GM23338 (cell line): ENCODE measurements at regions not wholly inside any gene's neighbourhood (a gene's known extent, or its start where the extent isn't known, plus 50 kb on each side); places are given as distances from the start of the nearest gene placed in this dataset.

Experiments used
- ATAC-seq: fragments of 200-7000 bp; cut with Tn5 transposase; 3 replicates; pipeline ENCODE4 v1.9.1; 2020
- DNase-seq: peaks from one replicate; pipeline ENCODE4 v3.0.0-alpha.2; 2015; ENCODE audit warnings: low spot score
- H2AFZ ChIP-seq: fragments of 200-600 bp; sonication (generic); 2 replicates; pipeline ENCODE4 v1.8.0; 2016; ENCODE audit warnings: antibody characterized with exemption, mild to moderate bottlenecking, moderate library complexity
- H3F3A ChIP-seq: fragments of 200-600 bp; sonication (generic); replicated peaks from 2 replicates; pipeline ENCODE4 v1.8.0; 2017; ENCODE audit warnings: antibody characterized with exemption, mixed run types, low read depth
- H3K27ac ChIP-seq: fragments of 200-600 bp; sonication (generic); 2 replicates; pipeline ENCODE4 v1.6.1; 2016; ENCODE audit warnings: low read depth
- H3K27me3 ChIP-seq: fragments of 200-600 bp; sonication (generic); 2 replicates; pipeline ENCODE4 v1.8.0; 2016; ENCODE audit warnings: mild to moderate bottlenecking, mixed run types, moderate library complexity; ENCODE audit not compliant: insufficient read depth
- H3K36me3 ChIP-seq: fragments of 200-600 bp; sonication (generic); 2 replicates; pipeline ENCODE4 v1.8.0; 2016; ENCODE audit warnings: mild to moderate bottlenecking; ENCODE audit not compliant: insufficient read depth
- H3K4me1 ChIP-seq: fragments of 200-600 bp; sonication (generic); 2 replicates; pipeline ENCODE4 v1.8.0; 2016; ENCODE audit warnings: mild to moderate bottlenecking, moderate library complexity; ENCODE audit not compliant: insufficient read depth
- H3K4me2 ChIP-seq: fragments of 200-600 bp; sonication (generic); 2 replicates; pipeline ENCODE4 v1.7.1; 2017; ENCODE audit warnings: mixed run types
- H3K4me3 ChIP-seq: fragments of 200-600 bp; sonication (generic); 2 replicates; pipeline ENCODE4 v1.6.1; 2016; ENCODE audit warnings: mixed run types
- H3K79me2 ChIP-seq: fragments of 200-600 bp; sonication (generic); replicated peaks from 2 replicates; pipeline ENCODE4 v1.8.0; 2017; ENCODE audit warnings: mild to moderate bottlenecking; ENCODE audit not compliant: insufficient read depth
- H3K9me2 ChIP-seq: fragments of 200-600 bp; sonication (generic); 2 replicates; pipeline ENCODE4 v1.8.0; 2017; ENCODE audit not compliant: insufficient read depth
- H4K20me1 ChIP-seq: fragments of 200-600 bp; sonication (generic); replicated peaks from 2 replicates; pipeline ENCODE4 v1.8.0; 2017; ENCODE audit warnings: mild to moderate bottlenecking; ENCODE audit not compliant: insufficient read depth
- H3K27ac Mint-ChIP-seq: 2 replicates; pipeline ENCODE4 v1.8.0; 2020; ENCODE audit warnings: inconsistent platforms, mild to moderate bottlenecking, moderate library complexity, mixed read lengths
- H3K27me3 Mint-ChIP-seq: 3 replicates; pipeline ENCODE4 v1.8.0; 2022; ENCODE audit warnings: low read depth, mild to moderate bottlenecking, moderate library complexity, mixed read lengths, inconsistent platforms; ENCODE audit not compliant: insufficient read depth, poor library complexity
- H3K36me3 Mint-ChIP-seq: 3 replicates; pipeline ENCODE4 v1.8.0; 2021; ENCODE audit warnings: low read depth, mild to moderate bottlenecking, inconsistent platforms, moderate library complexity, mixed read lengths
- H3K4me1 Mint-ChIP-seq: 3 replicates; pipeline ENCODE4 v1.8.0; 2020; ENCODE audit warnings: mild to moderate bottlenecking, inconsistent platforms, mixed read lengths
- H3K4me3 Mint-ChIP-seq: 3 replicates; pipeline ENCODE4 v1.8.0; 2021; ENCODE audit warnings: moderate library complexity, mild to moderate bottlenecking, inconsistent platforms, mixed read lengths
- H3K9me3 Mint-ChIP-seq: 3 replicates; pipeline ENCODE4 v1.8.0; 2020; ENCODE audit warnings: moderate library complexity, mild to moderate bottlenecking, inconsistent platforms, mixed read lengths
- CREB1 ChIP-seq: fragments of 250-450 bp; sonication (Bioruptor Pico); IDR thresholded peaks from 2 replicates; pipeline ENCODE4 v1.5.0; 2020; ENCODE audit warnings: low read depth, mild to moderate bottlenecking, moderate library complexity
- EZH2 ChIP-seq: fragments of 200-600 bp; sonication (generic); IDR thresholded peaks from one replicate; pipeline ENCODE4 v1.8.0; 2017; ENCODE audit warnings: antibody characterized with exemption, mild to moderate bottlenecking, low read depth; ENCODE audit not compliant: unreplicated experiment
- EZH2phosphoT487 ChIP-seq: fragments of 200-600 bp; sonication (generic); IDR thresholded peaks from one replicate; pipeline ENCODE4 v1.8.1; 2018; ENCODE audit warnings: antibody characterized with exemption; ENCODE audit not compliant: unreplicated experiment
- NANOG ChIP-seq: IDR thresholded peaks from 2 replicates; pipeline ENCODE4 v1.6.1; 2016; ENCODE audit warnings: antibody characterized with exemption, borderline replicate concordance
- POLR2AphosphoS5 ChIP-seq: IDR thresholded peaks from 2 replicates; pipeline ENCODE4 v1.6.1; 2016; ENCODE audit warnings: antibody characterized with exemption, low read depth
- REST ChIP-seq: IDR thresholded peaks from one replicate; pipeline ENCODE4 v1.6.1; 2018; ENCODE audit warnings: antibody characterized with exemption; ENCODE audit not compliant: unreplicated experiment
- STAT1 ChIP-seq: IDR thresholded peaks from one replicate; pipeline ENCODE4 v1.6.1; 2016; ENCODE audit warnings: antibody characterized with exemption; ENCODE audit not compliant: unreplicated experiment
- ZNF114 ChIP-seq: fragments of 250-450 bp; sonication (Bioruptor Pico); IDR thresholded peaks from 2 replicates; pipeline ENCODE4 v1.5.0; 2020; ENCODE audit warnings: mild to moderate bottlenecking, moderate library complexity
- ZNF331 ChIP-seq: fragments of 250-450 bp; sonication (Bioruptor Pico); IDR thresholded peaks from 2 replicates; pipeline ENCODE4 v1.5.0; 2020; ENCODE audit warnings: low read depth, mild to moderate bottlenecking, moderate library complexity
- TF ChIP-seq, protein P1 (sequence below): IDR thresholded peaks from 2 replicates; pipeline ENCODE4 v1.6.1; 2016; ENCODE audit warnings: antibody characterized with exemption

DNA sequence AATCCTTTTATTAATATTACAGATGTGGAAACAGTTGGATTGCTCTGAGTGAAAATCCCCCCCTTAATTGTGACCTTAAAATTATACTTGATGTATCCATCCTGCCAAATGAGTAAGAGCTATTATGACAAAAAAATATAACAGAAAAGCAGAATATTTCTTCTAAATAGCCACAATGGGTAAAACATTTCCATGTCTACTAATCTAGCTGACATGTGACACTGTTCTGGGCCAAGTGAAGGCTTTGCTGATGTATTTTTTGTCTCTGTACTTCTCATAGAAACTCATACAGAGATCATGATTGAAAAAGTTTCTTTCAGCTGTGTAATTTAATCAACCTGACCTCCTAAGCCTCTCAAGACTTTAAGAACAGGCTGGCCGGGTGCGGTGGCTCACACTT lies 569.1 kb upstream of the ZFP42 start:
- Histone ChIP-seq H3F3A (no peaks in the 10 kb centered on the region), H3K27me3 (no peaks in the 10 kb centered on the region), H4K20me1 (no peaks in the 10 kb centered on the region), H3K9me2 (no peaks in the 10 kb centered on the region), H3K4me3 (no peak overlapping the region), H3K27ac (no peak overlapping the region), H3K4me2 (no peak overlapping the region), H3K4me1 (no peaks in the 10 kb centered on the region), H3K36me3 (no peaks in the 10 kb centered on the region), H3K79me2 (no peaks in the 10 kb centered on the region), H2AFZ (no peak overlapping the region)
- no peak for DNase-seq
- no peak for ATAC-seq
- no peak for TF ChIP-seq CREB1 (CRISPR knock-in tag)
- TF ChIP-seq REST = no peak
- Mint-ChIP-seq H3K27me3 (peaks cover 2% of the 10 kb centered on the region), H3K4me1 (no peaks in the 10 kb centered on the region), H3K4me3 (no peak overlapping the region), H3K27ac (no peak overlapping the region), H3K36me3 (peaks cover 5% of the 10 kb centered on the region; the same call in 2 of the 3 replicates), H3K9me3 (peaks cover 5% of the 10 kb centered on the region; the same call in 2 of the 3 replicates)

- Mint-ChIP-seq H3K4me1 (no peaks in the 10 kb centered on the region), H3K27ac (no peak overlapping the region)
- H3K4me3 ChIP-seq = no peak overlapping the region
- TF ChIP-seq POLR2AphosphoS5 (no peak), ZNF331 (CRISPR knock-in tag) (no peak), CREB1 (CRISPR knock-in tag) (no peak), STAT1 (no peak), EZH2 (no peak), NANOG (no peak), ZNF114 (CRISPR knock-in tag) (no peak), REST (no peak), EZH2phosphoT487 (no peak)
- TF ChIP-seq, protein P1, sequence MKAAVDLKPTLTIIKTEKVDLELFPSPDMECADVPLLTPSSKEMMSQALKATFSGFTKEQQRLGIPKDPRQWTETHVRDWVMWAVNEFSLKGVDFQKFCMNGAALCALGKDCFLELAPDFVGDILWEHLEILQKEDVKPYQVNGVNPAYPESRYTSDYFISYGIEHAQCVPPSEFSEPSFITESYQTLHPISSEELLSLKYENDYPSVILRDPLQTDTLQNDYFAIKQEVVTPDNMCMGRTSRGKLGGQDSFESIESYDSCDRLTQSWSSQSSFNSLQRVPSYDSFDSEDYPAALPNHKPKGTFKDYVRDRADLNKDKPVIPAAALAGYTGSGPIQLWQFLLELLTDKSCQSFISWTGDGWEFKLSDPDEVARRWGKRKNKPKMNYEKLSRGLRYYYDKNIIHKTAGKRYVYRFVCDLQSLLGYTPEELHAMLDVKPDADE = no peak
Observed at GRCh38 chr4:187432310-187432709, 563.3 kb upstream of the ZFP42 start.

More at GRCh38 chr4:187432310-187432709, 563.3 kb upstream of the ZFP42 start:
- H3K4me1 ChIP-seq = no peaks in the 10 kb centered on the region
- no peaks in the 10 kb centered on the region for H4K20me1 ChIP-seq
- no peaks in the 10 kb centered on the region for H3K27me3 ChIP-seq
- no peaks in the 10 kb centered on the region for H3F3A ChIP-seq
- no peaks in the 10 kb centered on the region for H3K9me2 ChIP-seq
- no peaks in the 10 kb centered on the region; the same call in 1 of the 2 replicates for H3K36me3 ChIP-seq
- no peak overlapping the region for H3K27ac ChIP-seq
- no peak overlapping the region for H3K4me2 ChIP-seq
- H3K79me2 ChIP-seq = no peaks in the 10 kb centered on the region
- Mint-ChIP-seq H3K36me3 (peaks cover under 1% of the 10 kb centered on the region; the same call in 2 of the 3 replicates), H3K9me3 (peaks cover 3% of the 10 kb centered on the region; the same call in 1 of the 3 replicates), H3K27me3 (peaks cover 2% of the 10 kb centered on the region), H3K4me3 (no peak overlapping the region)
- H2AFZ ChIP-seq = no peak overlapping the region
- ATAC-seq (no peak), DNase-seq (no peak)
